Stomach (tissue), 4 donors: ENCODE measurements at regions not wholly inside any gene's neighbourhood (a gene's known extent, or its start where the extent isn't known, plus 50 kb on each side); places are given as distances from the start of the nearest gene placed in this dataset.

ENCODE experiments used
- EP300 ChIP-seq: sonication (generic); formaldehyde crosslinking; IDR thresholded peaks from one replicate; pipeline ENCODE4 v1.6.1; 2017; ENCODE audit warnings: antibody characterized with exemption
- POLR2A ChIP-seq, 4 donors: fragments of 450-650 bp; IDR thresholded peaks; one replicate each; pipeline ENCODE4 v1.6.1; 2016; ENCODE audit warnings: antibody characterized with exemption in 4 of 4, control low read depth in 2 of 4, mild to moderate bottlenecking in 1 of 4, moderate library complexity in 1 of 4
- POLR2AphosphoS5 ChIP-seq, 3 donors: sonication (generic); formaldehyde crosslinking; IDR thresholded peaks; one replicate each; pipeline ENCODE4 v1.6.1; 2016; ENCODE audit warnings: antibody characterized with exemption in 3 of 3
- TF ChIP-seq, protein P1 (sequence below), 7 experiments: fragments of 450-650 bp in 4 of 7; fragments of 200-600 bp in 3 of 7; sonication (generic) in 3 of 7; IDR thresholded peaks; one replicate each; pipeline ENCODE4 v1.5.1; 2016 to 2019; ENCODE audit warnings: antibody characterized with exemption in 7 of 7, control low read depth in 2 of 7, mild to moderate bottlenecking in 1 of 7

DNA sequence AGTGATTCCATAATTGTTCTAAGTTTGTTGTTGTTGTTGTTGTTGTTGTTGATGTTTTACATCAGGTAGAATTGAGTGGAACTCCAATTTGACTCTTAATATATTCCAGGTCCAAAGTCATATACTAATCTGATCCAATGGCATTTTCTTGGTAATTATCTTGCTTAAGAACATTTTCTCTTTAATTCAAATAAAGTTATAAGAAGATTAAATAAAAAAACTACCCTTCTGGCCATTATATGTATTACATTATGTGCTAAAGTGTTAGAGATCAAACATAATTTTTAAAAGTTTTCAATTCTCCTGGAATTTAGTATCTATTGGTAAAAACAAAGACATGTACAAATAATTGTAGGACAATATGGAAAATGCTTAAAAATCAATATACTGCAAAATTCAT is 775.4 kb downstream of the LUZP2 start:
- TF ChIP-seq, protein P1, sequence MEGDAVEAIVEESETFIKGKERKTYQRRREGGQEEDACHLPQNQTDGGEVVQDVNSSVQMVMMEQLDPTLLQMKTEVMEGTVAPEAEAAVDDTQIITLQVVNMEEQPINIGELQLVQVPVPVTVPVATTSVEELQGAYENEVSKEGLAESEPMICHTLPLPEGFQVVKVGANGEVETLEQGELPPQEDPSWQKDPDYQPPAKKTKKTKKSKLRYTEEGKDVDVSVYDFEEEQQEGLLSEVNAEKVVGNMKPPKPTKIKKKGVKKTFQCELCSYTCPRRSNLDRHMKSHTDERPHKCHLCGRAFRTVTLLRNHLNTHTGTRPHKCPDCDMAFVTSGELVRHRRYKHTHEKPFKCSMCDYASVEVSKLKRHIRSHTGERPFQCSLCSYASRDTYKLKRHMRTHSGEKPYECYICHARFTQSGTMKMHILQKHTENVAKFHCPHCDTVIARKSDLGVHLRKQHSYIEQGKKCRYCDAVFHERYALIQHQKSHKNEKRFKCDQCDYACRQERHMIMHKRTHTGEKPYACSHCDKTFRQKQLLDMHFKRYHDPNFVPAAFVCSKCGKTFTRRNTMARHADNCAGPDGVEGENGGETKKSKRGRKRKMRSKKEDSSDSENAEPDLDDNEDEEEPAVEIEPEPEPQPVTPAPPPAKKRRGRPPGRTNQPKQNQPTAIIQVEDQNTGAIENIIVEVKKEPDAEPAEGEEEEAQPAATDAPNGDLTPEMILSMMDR (IDR thresholded peaks at IDR 0.05) = peak in 1 of 7 experiments; percentile 28
- TF ChIP-seq POLR2AphosphoS5 (IDR thresholded peaks at IDR 0.05) (no peak), EP300 (no peak), POLR2A (IDR thresholded peaks at IDR 0.05) (no peak)
